GM06990 (cell line): ENCODE measurements at regions not wholly inside any gene's neighbourhood (a gene's known extent, or its start where the extent isn't known, plus 50 kb on each side); places are given as distances from the start of the nearest gene placed in this dataset.

Experiments
- DNase-seq: peaks from one replicate; pipeline ENCODE4 v3.0.0-alpha.2; 2011; ENCODE audit not compliant: insufficient read length; ENCODE audit errors: extremely low read depth
- H3K27me3 ChIP-seq: replicated peaks from 2 replicates; pipeline ENCODE4 v1.6.0; 2011; ENCODE audit warnings: low read length; ENCODE audit not compliant: control insufficient read depth, insufficient read depth
- H3K36me3 ChIP-seq: 2 replicates; pipeline ENCODE4 v1.5.1; 2011; ENCODE audit warnings: low read length; ENCODE audit not compliant: control insufficient read depth, insufficient read depth
- H3K4me3 ChIP-seq: replicated peaks from 2 replicates; pipeline ENCODE4 v1.5.1; 2011; ENCODE audit warnings: low read depth, mild to moderate bottlenecking, control low read depth, low read length
- TF ChIP-seq, protein P1 (sequence below): IDR thresholded peaks from 2 replicates; pipeline ENCODE4 v1.5.1; 2011; ENCODE audit warnings: low read length, control low read depth, mild to moderate bottlenecking, inconsistent platforms; ENCODE audit not compliant: insufficient read depth, poor library complexity, severe bottlenecking

DNA sequence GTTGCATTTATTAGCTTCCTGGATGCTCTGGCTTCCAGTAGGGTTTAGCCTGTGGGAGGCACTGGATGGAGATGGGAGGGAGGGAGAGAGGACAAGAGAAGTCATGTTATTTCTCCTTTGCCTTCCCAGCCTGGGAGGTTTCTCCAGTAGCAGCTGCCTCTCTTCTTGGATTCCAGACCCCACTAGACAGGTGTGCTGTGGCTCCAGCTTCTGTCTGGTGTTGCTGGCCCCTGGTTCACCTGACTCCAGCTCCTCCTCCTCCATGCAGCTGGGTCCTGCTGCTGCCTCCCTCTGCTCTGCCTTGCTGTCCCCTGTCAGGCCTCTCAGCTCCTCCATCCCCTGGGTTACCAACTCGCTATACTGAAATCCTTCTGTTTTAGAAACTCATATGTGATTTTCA is 188.9 kb upstream of the TNP1 start:
- Histone ChIP-seq H3K27me3 (peaks cover 2% of the 10 kb centered on the region; the same call in 1 of the 2 replicates), H3K36me3 (no peaks in the 10 kb centered on the region), H3K4me3 (no peak overlapping the region)
- no peak for DNase-seq
- TF ChIP-seq, protein P1, sequence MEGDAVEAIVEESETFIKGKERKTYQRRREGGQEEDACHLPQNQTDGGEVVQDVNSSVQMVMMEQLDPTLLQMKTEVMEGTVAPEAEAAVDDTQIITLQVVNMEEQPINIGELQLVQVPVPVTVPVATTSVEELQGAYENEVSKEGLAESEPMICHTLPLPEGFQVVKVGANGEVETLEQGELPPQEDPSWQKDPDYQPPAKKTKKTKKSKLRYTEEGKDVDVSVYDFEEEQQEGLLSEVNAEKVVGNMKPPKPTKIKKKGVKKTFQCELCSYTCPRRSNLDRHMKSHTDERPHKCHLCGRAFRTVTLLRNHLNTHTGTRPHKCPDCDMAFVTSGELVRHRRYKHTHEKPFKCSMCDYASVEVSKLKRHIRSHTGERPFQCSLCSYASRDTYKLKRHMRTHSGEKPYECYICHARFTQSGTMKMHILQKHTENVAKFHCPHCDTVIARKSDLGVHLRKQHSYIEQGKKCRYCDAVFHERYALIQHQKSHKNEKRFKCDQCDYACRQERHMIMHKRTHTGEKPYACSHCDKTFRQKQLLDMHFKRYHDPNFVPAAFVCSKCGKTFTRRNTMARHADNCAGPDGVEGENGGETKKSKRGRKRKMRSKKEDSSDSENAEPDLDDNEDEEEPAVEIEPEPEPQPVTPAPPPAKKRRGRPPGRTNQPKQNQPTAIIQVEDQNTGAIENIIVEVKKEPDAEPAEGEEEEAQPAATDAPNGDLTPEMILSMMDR = no peak

DNA sequence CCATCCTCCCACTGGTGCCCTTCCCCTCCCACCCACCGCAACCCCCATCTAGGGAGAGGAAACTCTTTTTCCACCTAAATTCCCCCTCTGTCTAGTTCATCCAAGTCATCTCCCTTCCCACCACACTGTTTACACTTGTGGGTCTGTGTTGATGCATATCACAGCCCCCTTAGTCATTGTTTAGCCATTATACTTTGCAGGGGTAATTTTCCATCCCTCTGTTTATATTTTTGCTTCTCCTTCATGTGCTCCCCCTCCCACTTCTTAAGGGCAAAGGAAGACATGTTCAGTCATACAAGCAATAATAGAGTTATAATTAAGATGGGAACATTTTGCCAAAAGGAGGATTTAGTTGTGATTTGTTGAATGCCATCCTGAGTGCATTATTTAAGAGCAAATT is 187.8 kb upstream of the TNP1 start:
- H3K27me3 ChIP-seq = peaks cover 2% of the 10 kb centered on the region; the same call in 1 of the 2 replicates
- no peaks in the 10 kb centered on the region for H3K36me3 ChIP-seq
- no peak overlapping the region for H3K4me3 ChIP-seq
- TF ChIP-seq, protein P1 = no peak
- no peak for DNase-seq

DNA sequence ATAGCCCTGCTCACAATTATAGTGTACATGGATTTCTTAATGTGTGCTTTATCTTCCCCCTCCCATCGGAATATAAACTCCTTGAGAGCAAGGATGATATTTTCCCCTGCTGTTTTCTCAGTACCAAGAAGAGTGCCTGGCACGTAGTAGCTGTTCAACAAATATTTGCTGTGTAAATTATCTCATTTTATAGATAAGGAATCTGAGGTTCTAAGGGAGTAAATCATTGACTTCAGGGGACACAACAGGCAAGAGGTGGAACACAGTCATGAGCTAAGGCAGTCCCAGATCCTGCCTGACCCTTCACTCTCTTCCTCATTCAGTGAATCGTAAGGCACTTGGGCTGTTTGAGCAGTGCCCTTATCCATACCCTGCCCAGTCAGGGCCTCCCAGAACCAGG is 187.3 kb upstream of the TNP1 start:
- Histone ChIP-seq H3K27me3 (peaks cover 2% of the 10 kb centered on the region), H3K36me3 (no peaks in the 10 kb centered on the region), H3K4me3 (no peak overlapping the region)
- TF ChIP-seq, protein P1 = no peak
- no peak for DNase-seq

DNA sequence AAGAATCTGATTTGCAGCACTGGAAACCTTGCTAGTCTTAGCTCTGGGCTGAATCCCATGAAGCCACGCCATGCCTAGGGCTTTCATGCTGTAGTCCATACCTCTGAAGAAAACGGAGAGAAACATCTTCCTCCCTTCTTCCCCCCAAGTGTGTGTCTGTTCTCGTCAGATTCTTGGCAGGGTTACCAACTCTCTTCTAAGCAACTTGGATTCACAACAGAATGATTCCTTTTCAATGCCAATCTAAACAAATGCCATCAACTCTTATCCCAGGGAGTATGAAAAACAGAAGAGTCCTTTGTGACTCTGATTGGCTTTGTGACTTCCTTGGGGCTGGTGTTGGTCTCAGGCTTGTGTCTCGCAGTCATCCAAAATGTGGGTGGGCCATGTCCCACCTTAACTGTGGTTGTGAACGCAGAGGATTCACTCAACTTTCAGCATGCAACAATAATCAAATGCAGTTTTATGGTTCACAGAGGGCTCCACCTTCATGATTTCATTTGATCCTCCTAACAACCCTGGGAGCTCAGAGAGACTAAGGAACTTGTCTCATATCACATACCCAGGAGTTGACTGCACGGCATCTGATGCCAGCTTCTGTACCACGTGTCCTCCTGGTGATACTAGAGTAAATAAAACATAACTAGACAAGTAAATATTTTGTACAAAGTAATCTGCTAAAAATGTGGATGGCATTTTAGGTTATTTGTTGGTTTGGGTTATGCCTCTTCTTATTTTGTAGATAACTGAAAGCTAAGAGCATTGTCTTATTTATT is 186.0 kb upstream of the TNP1 start:
- H3K27me3 ChIP-seq = peaks cover 2% of the 10 kb centered on the region
- TF ChIP-seq, protein P1 = no peak
- no peak for DNase-seq
- no peaks in the 10 kb centered on the region for H3K36me3 ChIP-seq
- H3K4me3 ChIP-seq = no peak overlapping the region

DNA sequence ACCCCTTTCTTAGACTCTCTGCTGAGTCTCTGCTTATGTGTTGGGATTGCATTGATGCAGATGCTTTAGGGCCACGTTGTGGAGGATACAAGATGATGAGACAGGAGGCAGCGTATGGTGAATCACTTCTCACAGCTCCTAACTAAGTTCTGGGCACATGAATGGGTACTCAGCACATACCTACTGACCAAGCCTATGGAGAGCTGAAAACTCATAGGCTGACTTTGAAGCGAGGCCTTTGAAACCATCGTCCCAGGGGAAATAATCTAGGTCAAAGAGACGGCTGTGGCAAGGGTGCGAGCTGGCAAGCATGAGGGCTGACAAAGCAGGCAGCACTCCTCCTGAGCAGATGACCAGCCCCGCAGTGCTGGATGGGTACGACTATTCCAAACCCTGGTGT is 180.2 kb upstream of the TNP1 start:
- TF ChIP-seq, protein P1 = no peak
- H3K36me3 ChIP-seq = no peaks in the 10 kb centered on the region
- H3K4me3 ChIP-seq = no peak overlapping the region
- H3K27me3 ChIP-seq = peaks cover 2% of the 10 kb centered on the region; the same call in 1 of the 2 replicates
- no peak for DNase-seq

DNA sequence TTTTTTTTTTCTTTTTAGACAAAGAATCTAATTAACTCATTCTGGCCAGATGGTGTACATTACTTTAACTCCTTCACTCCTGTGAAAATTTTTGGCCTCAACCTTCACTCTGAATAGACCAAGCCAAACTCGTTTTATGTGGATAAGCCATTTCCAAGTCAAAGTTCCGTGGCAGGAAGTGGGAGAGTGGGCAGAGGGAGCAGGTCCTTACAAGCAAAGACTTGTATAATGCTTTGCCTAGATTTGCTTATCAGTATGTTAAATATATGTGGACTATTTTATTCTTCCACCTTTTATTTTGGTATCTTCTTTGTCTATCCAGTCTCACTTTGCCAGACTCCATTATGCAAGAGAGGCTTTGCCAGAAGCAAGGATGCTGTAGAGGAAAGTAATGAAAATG is 178.1 kb upstream of the TNP1 start:
- Histone ChIP-seq H3K4me3 (no peak overlapping the region), H3K27me3 (peaks cover 2% of the 10 kb centered on the region; the same call in 1 of the 2 replicates), H3K36me3 (no peaks in the 10 kb centered on the region)
- no peak for DNase-seq
- TF ChIP-seq, protein P1 = no peak
